ENCODE measurements at regions not wholly inside any gene's neighbourhood (a gene's known extent, or its start where the extent isn't known, plus 50 kb on each side); places are given as distances from the start of the nearest gene placed in this dataset.

GRCh38 chr4:82192017-82192673 lies 181.6 kb downstream of the HNRNPD start:
- no peak for TF ChIP-seq POLR2A (IDR thresholded peaks at IDR 0.05)
- TF ChIP-seq CTCF (IDR thresholded peaks at IDR 0.05) = no peak
